ENCODE measurements at regions not wholly inside any gene's neighbourhood (a gene's known extent, or its start where the extent isn't known, plus 50 kb on each side); places are given as distances from the start of the nearest gene placed in this dataset.

GRCh38 chr2:20565623-20566236 lies 85.2 kb downstream of the HS1BP3 start:
- TF ChIP-seq CTCF (IDR thresholded peaks at IDR 0.05) (no peak), POLR2A (IDR thresholded peaks at IDR 0.05) (no peak), POLR2AphosphoS5 (IDR thresholded peaks at IDR 0.05) (no peak)

Data from upper lobe of left lung (tissue), 4 donors.